ENCODE measurements at regions not wholly inside any gene's neighbourhood (a gene's known extent, or its start where the extent isn't known, plus 50 kb on each side); places are given as distances from the start of the nearest gene placed in this dataset.

DNA sequence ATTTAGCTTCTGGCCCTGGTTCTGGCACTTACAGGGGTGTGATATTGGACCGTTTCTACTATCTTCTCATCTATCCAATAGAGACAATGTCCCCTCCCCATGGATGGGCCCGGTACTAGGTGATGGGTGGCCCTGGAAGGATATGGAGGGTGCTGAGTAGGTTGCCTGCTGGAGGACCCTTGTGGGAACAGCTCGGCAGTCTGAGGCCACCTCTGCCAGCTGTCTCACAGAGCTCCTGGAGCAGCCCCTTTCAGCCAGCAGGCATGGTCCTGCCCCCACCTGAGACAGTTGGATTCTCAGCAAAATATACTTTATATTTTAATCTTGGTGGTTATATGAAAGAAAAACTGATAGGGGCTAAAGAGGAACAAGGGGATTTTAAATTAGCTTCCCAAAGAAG, 101.0 kb upstream of the LMO4 start:
- no peaks in the 10 kb centered on the region for H3K36me3 ChIP-seq (replicated peaks in 1 of 2; ENCODE audit: control insufficient read depth in 1 of 2, insufficient read depth in 2 of 2, low read length in 2 of 2)
- intact Hi-C loops (cut with micrococcal nuclease) = no loop called here
- WGBS (ENCODE audit: insufficient coverage) = 100% methylated on average over 1 of the region's 3 CpGs
- no peaks in the 10 kb centered on the region for H4K20me1 ChIP-seq (ENCODE audit: insufficient read depth, low read length)
- Mint-ChIP-seq H3K9me3 (peaks cover 0 to 2% (median 0%) of the 10 kb centered on the region in 7 donors), H3K4me3 (peak overlapping the region in 1 of 2 donors; percentile 6), H3K36me3 (peaks cover 0 to 2% of the 10 kb centered on the region in 2 donors), H3K27me3 (ENCODE audit: low read depth in 3 of 3) (peaks cover 3 to 10% (median 10%) of the 10 kb centered on the region in 3 donors), H3K4me1 (peaks cover 9% of the 10 kb centered on the region), H3K27ac (no peak overlapping the region)
- no peak overlapping the region for H3K4me2 ChIP-seq (replicated peaks; ENCODE audit: extremely low read depth, low read length, poor library complexity, severe bottlenecking)
- no peaks in the 10 kb centered on the region for H3K79me2 ChIP-seq (ENCODE audit: insufficient read depth, low read length)
- peaks cover 16 to 18% of the 10 kb centered on the region in 2 donors for H3K4me1 ChIP-seq (ENCODE audit: control insufficient read depth in 1 of 2, insufficient read depth in 2 of 2, low read length in 2 of 2)
- no peak overlapping the region for H3K9ac ChIP-seq (ENCODE audit: insufficient read depth, low read length, poor library complexity, severe bottlenecking)
- DNase-seq = no peak
- H2AFZ ChIP-seq (ENCODE audit: insufficient read depth, low read depth, low read length, poor library complexity, severe bottlenecking) = no peak overlapping the region
- H3K4me3 ChIP-seq (replicated peaks in 1 of 3; ENCODE audit: low read depth in 2 of 3, low read length in 3 of 3) = no peak overlapping the region
- H3K27me3 ChIP-seq (ENCODE audit: control insufficient read depth in 2 of 2, insufficient read depth in 2 of 2, low read length in 2 of 2) = peaks cover 0 to 3% of the 10 kb centered on the region in 2 donors
- no peaks in the 10 kb centered on the region for H3K9me3 ChIP-seq (replicated peaks in 1 of 2; ENCODE audit: control insufficient read depth in 1 of 2, insufficient read depth in 1 of 2, low read length in 2 of 2)
- TF ChIP-seq, protein P1, sequence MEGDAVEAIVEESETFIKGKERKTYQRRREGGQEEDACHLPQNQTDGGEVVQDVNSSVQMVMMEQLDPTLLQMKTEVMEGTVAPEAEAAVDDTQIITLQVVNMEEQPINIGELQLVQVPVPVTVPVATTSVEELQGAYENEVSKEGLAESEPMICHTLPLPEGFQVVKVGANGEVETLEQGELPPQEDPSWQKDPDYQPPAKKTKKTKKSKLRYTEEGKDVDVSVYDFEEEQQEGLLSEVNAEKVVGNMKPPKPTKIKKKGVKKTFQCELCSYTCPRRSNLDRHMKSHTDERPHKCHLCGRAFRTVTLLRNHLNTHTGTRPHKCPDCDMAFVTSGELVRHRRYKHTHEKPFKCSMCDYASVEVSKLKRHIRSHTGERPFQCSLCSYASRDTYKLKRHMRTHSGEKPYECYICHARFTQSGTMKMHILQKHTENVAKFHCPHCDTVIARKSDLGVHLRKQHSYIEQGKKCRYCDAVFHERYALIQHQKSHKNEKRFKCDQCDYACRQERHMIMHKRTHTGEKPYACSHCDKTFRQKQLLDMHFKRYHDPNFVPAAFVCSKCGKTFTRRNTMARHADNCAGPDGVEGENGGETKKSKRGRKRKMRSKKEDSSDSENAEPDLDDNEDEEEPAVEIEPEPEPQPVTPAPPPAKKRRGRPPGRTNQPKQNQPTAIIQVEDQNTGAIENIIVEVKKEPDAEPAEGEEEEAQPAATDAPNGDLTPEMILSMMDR (IDR thresholded peaks at IDR 0.05) = no peak
- H3K27ac ChIP-seq (ENCODE audit: low read depth in 1 of 2, low read length in 2 of 2) = no peak overlapping the region

- intact Hi-C loops (cut with micrococcal nuclease) = no loop called here
Observed at GRCh38 chr1:87230501-87230900, 98.2 kb upstream of the LMO4 start.

More at GRCh38 chr1:87230501-87230900, 98.2 kb upstream of the LMO4 start:
- H3K27ac ChIP-seq (ENCODE audit: low read depth in 1 of 2, low read length in 2 of 2) = no peak overlapping the region
- no peak overlapping the region for H3K9ac ChIP-seq (ENCODE audit: insufficient read depth, low read length, poor library complexity, severe bottlenecking)
- no peak overlapping the region for H3K4me2 ChIP-seq (replicated peaks; ENCODE audit: extremely low read depth, low read length, poor library complexity, severe bottlenecking)
- no peaks in the 10 kb centered on the region for H3K9me3 ChIP-seq (replicated peaks in 1 of 2; ENCODE audit: control insufficient read depth in 1 of 2, insufficient read depth in 1 of 2, low read length in 2 of 2)
- H3K4me1 ChIP-seq (ENCODE audit: control insufficient read depth in 1 of 2, insufficient read depth in 2 of 2, low read length in 2 of 2) = peaks cover 16 to 18% of the 10 kb centered on the region in 2 donors
- Mint-ChIP-seq H3K9me3 (peaks cover 0 to 2% (median 0%) of the 10 kb centered on the region in 7 donors), H3K36me3 (no peaks in the 10 kb centered on the region), H3K27ac (no peak overlapping the region), H3K27me3 (ENCODE audit: low read depth in 3 of 3) (peaks cover 7 to 19% (median 16%) of the 10 kb centered on the region in 3 donors), H3K4me3 (no peak overlapping the region), H3K4me1 (peaks cover 9% of the 10 kb centered on the region)
- H3K36me3 ChIP-seq (replicated peaks in 1 of 2; ENCODE audit: control insufficient read depth in 1 of 2, insufficient read depth in 2 of 2, low read length in 2 of 2) = no peaks in the 10 kb centered on the region
- WGBS (ENCODE audit: insufficient coverage) = no CpG with 5 or more reads among the region's 2 CpGs
- no peak overlapping the region for H3K4me3 ChIP-seq (replicated peaks in 1 of 3; ENCODE audit: low read depth in 2 of 3, low read length in 3 of 3)
- TF ChIP-seq, protein P1 (IDR thresholded peaks at IDR 0.05) = no peak
- H3K79me2 ChIP-seq (ENCODE audit: insufficient read depth, low read length) = no peaks in the 10 kb centered on the region
- peaks cover 10 to 18% of the 10 kb centered on the region in 2 donors for H3K27me3 ChIP-seq (ENCODE audit: control insufficient read depth in 2 of 2, insufficient read depth in 2 of 2, low read length in 2 of 2)
- no peak overlapping the region for H2AFZ ChIP-seq (ENCODE audit: insufficient read depth, low read depth, low read length, poor library complexity, severe bottlenecking)
- no peak for DNase-seq
- no peaks in the 10 kb centered on the region for H4K20me1 ChIP-seq (ENCODE audit: insufficient read depth, low read length)

Data from CD14-positive monocyte (primary cell).